IMR-90 (cell line): ENCODE measurements at regions not wholly inside any gene's neighbourhood (a gene's known extent, or its start where the extent isn't known, plus 50 kb on each side); places are given as distances from the start of the nearest gene placed in this dataset.
A peak's percentile ranks its signal among the peaks of the same experiment; 100 is the strongest.

Source experiments
- ATAC-seq: fragments of 200-7000 bp; cut with Tn5 transposase; 2 replicates; pipeline ENCODE4 v1.9.1; 2020; ENCODE audit warnings: low read depth, mild to moderate bottlenecking, moderate library complexity
- BruUV-seq: library from RNA; stranded (reverse); fragments of 400-500 nt; replicated peaks from 2 replicates; lab custom pipeline; 2021; lab: Mats Ljungman, UMichigan
- CTCF ChIA-PET: fragments of 300-600 bp; formaldehyde crosslinking; extraction: SDS; loops from one replicate; lab custom pipeline; 2021; ENCODE audit warnings: antibody characterized with exemption; lab: Yijun Ruan, JAX
- POLR2A ChIA-PET: fragments of 300-600 bp; sonication (Branson Sonifier 250); formaldehyde crosslinking; loops from one replicate; lab custom pipeline; 2022; ENCODE audit warnings: antibody characterized with exemption; ENCODE audit not compliant: unreplicated experiment; lab: Charles Lee
- DNase-seq: peaks from one replicate; pipeline ENCODE4 v3.0.0; 2013
- H2AFZ ChIP-seq: replicated peaks from 2 replicates; pipeline ENCODE3; 2013; ENCODE audit warnings: low read length, mild to moderate bottlenecking; ENCODE audit not compliant: poor library complexity
- H2AK5ac ChIP-seq: 2 replicates; pipeline ENCODE4 v1.6.1; 2013; ENCODE audit warnings: low read depth, low read length, inconsistent platforms
- H2AK9ac ChIP-seq: replicated peaks from 2 replicates; pipeline ENCODE3; 2013; ENCODE audit warnings: mild to moderate bottlenecking, low read depth, low read length, moderate library complexity; ENCODE audit not compliant: poor library complexity
- H2BK120ac ChIP-seq: 2 replicates; pipeline ENCODE4 v1.6.1; 2013; ENCODE audit warnings: low read depth, low read length, inconsistent platforms
- H2BK15ac ChIP-seq: 3 replicates; pipeline ENCODE4 v1.6.1; 2013; ENCODE audit warnings: low read depth, low read length, inconsistent platforms
- H2BK20ac ChIP-seq: 2 replicates; pipeline ENCODE4 v1.6.1; 2013; ENCODE audit warnings: low read depth, mild to moderate bottlenecking, inconsistent platforms, low read length, moderate library complexity
- H2BK5ac ChIP-seq: 2 replicates; pipeline ENCODE4 v1.6.1; 2013; ENCODE audit warnings: mild to moderate bottlenecking, low read depth, low read length, inconsistent platforms; ENCODE audit not compliant: poor library complexity, severe bottlenecking
- H3K14ac ChIP-seq: replicated peaks from 2 replicates; pipeline ENCODE4 v1.6.1; 2013; ENCODE audit warnings: low read depth, low read length, inconsistent platforms
- H3K18ac ChIP-seq: 2 replicates; pipeline ENCODE4 v1.6.1; 2013; ENCODE audit warnings: low read depth, low read length, control low read depth
- H3K23ac ChIP-seq: 2 replicates; pipeline ENCODE4 v1.6.1; 2013; ENCODE audit warnings: low read depth, low read length, inconsistent platforms
- H3K27ac ChIP-seq: 2 replicates; pipeline ENCODE4 v1.5.1; 2013; ENCODE audit warnings: mild to moderate bottlenecking, control low read depth, low read length; ENCODE audit not compliant: insufficient read depth
- H3K27me3 ChIP-seq: 2 replicates; pipeline ENCODE4 v1.6.1; 2013; ENCODE audit warnings: low read length; ENCODE audit not compliant: control insufficient read depth, insufficient read depth
- H3K36me3 ChIP-seq: 2 replicates; pipeline ENCODE4 v1.6.1; 2013; ENCODE audit warnings: low read length, mixed read lengths; ENCODE audit not compliant: control insufficient read depth, insufficient read depth
- H3K4ac ChIP-seq: 2 replicates; pipeline ENCODE4 v1.6.1; 2013; ENCODE audit warnings: low read depth, low read length, inconsistent platforms
- H3K4me1 ChIP-seq: 2 replicates; pipeline ENCODE4 v1.6.1; 2013; ENCODE audit warnings: low read length, mixed read lengths; ENCODE audit not compliant: control insufficient read depth, insufficient read depth
- H3K4me2 ChIP-seq: 2 replicates; pipeline ENCODE4 v1.6.1; 2013; ENCODE audit warnings: low read depth, mild to moderate bottlenecking, control low read depth, low read length, moderate library complexity
- H3K4me3 ChIP-seq: 2 replicates; pipeline ENCODE4 v1.5.1; 2013; ENCODE audit warnings: low read depth, mild to moderate bottlenecking, control low read depth, low read length, moderate library complexity; ENCODE audit not compliant: insufficient read depth
- H3K56ac ChIP-seq: 2 replicates; pipeline ENCODE4 v1.6.1; 2013; ENCODE audit warnings: low read length, inconsistent platforms; ENCODE audit not compliant: insufficient read depth; ENCODE audit errors: extremely low read depth
- H3K79me1 ChIP-seq, 2 experiments: 2 replicates each; pipeline ENCODE4 v1.6.1; 2013; ENCODE audit warnings: low read length in 2 of 2, inconsistent platforms in 1 of 2, low read depth in 1 of 2
- H3K9ac ChIP-seq: 2 replicates; pipeline ENCODE4 v1.6.1; 2013; ENCODE audit warnings: low read depth, low read length, control low read depth
- H3K9me1 ChIP-seq: 2 replicates; pipeline ENCODE4 v1.6.1; 2013; ENCODE audit warnings: low read length, inconsistent platforms; ENCODE audit not compliant: insufficient read depth
- H3K9me3 ChIP-seq: 2 replicates; pipeline ENCODE4 v1.6.1; 2013; ENCODE audit warnings: low read length; ENCODE audit not compliant: control insufficient read depth, insufficient read depth
- H4K20me1 ChIP-seq: 2 replicates; pipeline ENCODE4 v1.6.1; 2013; ENCODE audit warnings: low read length, inconsistent platforms; ENCODE audit not compliant: insufficient read depth
- H4K5ac ChIP-seq: 2 replicates; pipeline ENCODE4 v1.6.1; 2013; ENCODE audit warnings: mild to moderate bottlenecking, low read depth, low read length, control low read depth
- H4K8ac ChIP-seq, 2 experiments: 2 replicates each; pipeline ENCODE4 v1.6.1; 2013; ENCODE audit warnings: low read depth in 2 of 2, low read length in 2 of 2, control low read depth in 1 of 2, inconsistent platforms in 1 of 2
- H4K91ac ChIP-seq: 2 replicates; pipeline ENCODE4 v1.6.1; 2013; ENCODE audit warnings: low read depth, low read length, inconsistent platforms; ENCODE audit not compliant: insufficient read depth
- BHLHE40 ChIP-seq: fragments of 150-350 bp; IDR thresholded peaks from 2 replicates; pipeline ENCODE4 v1.6.1; 2016; ENCODE audit warnings: mild to moderate bottlenecking, low read depth, low read length
- CEBPB ChIP-seq: IDR thresholded peaks from 2 replicates; pipeline ENCODE4 v1.6.1; 2012; ENCODE audit warnings: low read depth, low read length, improper control_type of control experiment
- ELK1 ChIP-seq: fragments of 150-350 bp; IDR thresholded peaks from 2 replicates; pipeline ENCODE4 v1.6.1; 2016; ENCODE audit warnings: low read depth, mild to moderate bottlenecking, low read length, moderate library complexity, borderline replicate concordance
- MAFK ChIP-seq: IDR thresholded peaks from 2 replicates; pipeline ENCODE4 v1.6.1; 2012; ENCODE audit warnings: low read depth, low read length, improper control_type of control experiment
- MXI1 ChIP-seq: IDR thresholded peaks from 2 replicates; pipeline ENCODE4 v1.6.1; 2012; ENCODE audit warnings: low read depth, mild to moderate bottlenecking, low read length, moderate library complexity, borderline replicate concordance
- RCOR1 ChIP-seq: IDR thresholded peaks from 2 replicates; pipeline ENCODE4 v1.6.1; 2012; ENCODE audit warnings: mild to moderate bottlenecking, low read length, improper control_type of control experiment; ENCODE audit not compliant: insufficient replicate concordance
- WGBS, 2 experiments: methylation state at CpG; one replicate each; pipeline versions ENCODE4 v1.1.5 to v1.1.7; 2013; ENCODE audit warnings: missing lambda C conversion rate in 2 of 2; ENCODE audit not compliant: insufficient read length in 1 of 2; ENCODE audit errors: extremely low coverage in 2 of 2; 5-methylcytosine and 5-hydroxymethylcytosine counted together
- dilution Hi-C: fragments of 300-500 bp; cut with HindIII; formaldehyde crosslinking; loops from one replicate; pipeline ENCODE4 v1.14.3; 2018; ENCODE audit warnings: low sequenced_read_pairs; ENCODE audit not compliant: unreplicated experiment
- in situ Hi-C: fragments of 300-500 bp; cut with MboI; formaldehyde crosslinking; loops from 3 replicates; pipeline ENCODE4 v1.14.3; 2019; ENCODE audit warnings: low sequenced_read_pairs, inconsistent platforms, mixed read lengths
- intact Hi-C: fragments of 100-400 bp; cut with micrococcal nuclease; formaldehyde crosslinking; loops from 2 replicates; pipeline ENCODE4 v1.10.0; 2022

GRCh38 chr21:22573834-22574233 is 1575.6 kb downstream of the NCAM2 start:
- no peaks in the 10 kb centered on the region for H3K79me1 ChIP-seq
- DNase-seq (no peak), ATAC-seq (no peak)
- ChIA-PET CTCF (interaction anchor here (0.7 kb wide), 1 partner anchor 19 kb away, joined by 3 read pairs; no protein-coding TSS in a partner anchor), POLR2A (no interaction called here)
- no peak overlapping the region for H2AK5ac ChIP-seq
- H2BK5ac ChIP-seq = no peak overlapping the region
- no peak overlapping the region for H2AK9ac ChIP-seq
- no peaks in the 10 kb centered on the region for H3K4me1 ChIP-seq
- H3K36me3 ChIP-seq = no peaks in the 10 kb centered on the region
- BruUV-seq = no TSS peak
- H3K9me1 ChIP-seq = no peaks in the 10 kb centered on the region
- H2BK120ac ChIP-seq = no peak overlapping the region
- in situ Hi-C loops = no loop called here
- no peak overlapping the region for H4K8ac ChIP-seq
- H3K4ac ChIP-seq = no peak overlapping the region
- no peak overlapping the region for H2AFZ ChIP-seq
- no peak overlapping the region for H3K56ac ChIP-seq
- H3K9me3 ChIP-seq = peaks cover 10% of the 10 kb centered on the region
- intact Hi-C loops = no loop called here
- no peak overlapping the region for H2BK15ac ChIP-seq
- H3K4me2 ChIP-seq = no peak overlapping the region
- H3K18ac ChIP-seq = no peak overlapping the region
- H3K23ac ChIP-seq = no peak overlapping the region
- no peaks in the 10 kb centered on the region for H3K27me3 ChIP-seq
- no peak overlapping the region for H3K9ac ChIP-seq
- no peak overlapping the region for H3K27ac ChIP-seq
- no peak overlapping the region for H2BK20ac ChIP-seq
- no peak overlapping the region for H3K4me3 ChIP-seq
- no peak overlapping the region for H4K91ac ChIP-seq
- no peak overlapping the region for H4K5ac ChIP-seq
- H3K14ac ChIP-seq = no peak overlapping the region
- no CpG with 5 or more reads among the region's 1 CpG for WGBS, 2 experiments
- TF ChIP-seq BHLHE40 = no peak
- TF ChIP-seq RCOR1 = no peak
- TF ChIP-seq CEBPB = no peak
- peak; percentile 65 for TF ChIP-seq MAFK
- TF ChIP-seq MXI1 = no peak
- no peak for TF ChIP-seq ELK1
- no peaks in the 10 kb centered on the region for H4K20me1 ChIP-seq
- dilution Hi-C loops = no loop called here
